Lower lobe of right lung (tissue), 2 donors: ENCODE measurements at regions not wholly inside any gene's neighbourhood (a gene's known extent, or its start where the extent isn't known, plus 50 kb on each side); places are given as distances from the start of the nearest gene placed in this dataset.
"Not testable (repeated sequence)": the region's sequence is repeated elsewhere in the genome, so short reads cannot be mapped to it uniquely, and the experiment has no call there.

Experiments
- ATAC-seq, 2 donors: fragments of 200-7000 bp; cut with Tn5 transposase; one replicate each; pipeline ENCODE4 v1.9.1; 2020 to 2022; ENCODE audit warnings: mild to moderate bottlenecking in 2 of 2, moderate library complexity in 2 of 2
- DNase-seq: peaks from one replicate; pipeline ENCODE4 v3.0.0-alpha.2; 2020
- H3K27ac ChIP-seq: fragments of 200-600 bp; one replicate; pipeline ENCODE4 v1.8.0; 2022
- H3K27me3 ChIP-seq: fragments of 200-600 bp; one replicate; pipeline ENCODE4 v1.8.0; 2022; ENCODE audit warnings: low read depth
- H3K36me3 ChIP-seq: fragments of 200-600 bp; one replicate; pipeline ENCODE4 v1.8.0; 2022; ENCODE audit warnings: mild to moderate bottlenecking
- H3K4me1 ChIP-seq: fragments of 200-600 bp; one replicate; pipeline ENCODE4 v1.8.0; 2022
- H3K4me3 ChIP-seq: fragments of 200-600 bp; one replicate; pipeline ENCODE4 v1.8.0; 2022; ENCODE audit warnings: mild to moderate bottlenecking
- H3K9me3 ChIP-seq: fragments of 200-600 bp; one replicate; pipeline ENCODE4 v1.8.0; 2022
- CTCF ChIP-seq: fragments of 200-600 bp; IDR thresholded peaks from one replicate; pipeline ENCODE4 v1.8.0; 2022; ENCODE audit warnings: antibody characterized with exemption, mild to moderate bottlenecking
- intact Hi-C: fragments of 100-400 bp; cut with DNase I; formaldehyde crosslinking; loops from one replicate; pipeline ENCODE4 v1.11.0; 2022
- donor health status: DM: no; HTN: yes; CAD: no; lungs with severe emphysema.

DNA sequence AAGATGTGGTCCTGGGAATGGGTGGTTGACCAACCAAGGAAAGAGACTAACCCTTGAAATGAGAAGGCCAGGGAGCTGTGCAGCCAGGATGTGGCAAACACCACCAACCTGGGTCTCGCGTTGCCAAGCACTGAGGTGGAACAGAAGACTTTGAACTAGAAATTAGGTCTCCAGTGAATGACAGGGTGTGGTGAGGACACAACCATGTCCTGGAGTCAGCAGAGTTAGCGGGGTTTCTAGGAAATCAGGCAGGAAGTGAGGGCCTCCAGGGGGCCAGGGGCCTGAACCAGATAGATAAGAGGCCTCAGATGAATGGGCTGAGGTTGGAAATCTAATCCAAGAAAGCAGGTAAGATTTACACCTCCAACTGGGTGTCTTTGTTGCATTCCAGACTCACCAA is 353.3 kb upstream of the ARID1B start:
- Histone ChIP-seq H3K27ac (no peak overlapping the region), H3K36me3 (no peaks in the 10 kb centered on the region), H3K4me3 (no peak overlapping the region), H3K4me1 (no peaks in the 10 kb centered on the region), H3K9me3 (no peaks in the 10 kb centered on the region), H3K27me3 (no peaks in the 10 kb centered on the region)
- no peak for DNase-seq
- TF ChIP-seq CTCF: no peak
- intact Hi-C loops: no loop called here
- ATAC-seq: no peak

DNA sequence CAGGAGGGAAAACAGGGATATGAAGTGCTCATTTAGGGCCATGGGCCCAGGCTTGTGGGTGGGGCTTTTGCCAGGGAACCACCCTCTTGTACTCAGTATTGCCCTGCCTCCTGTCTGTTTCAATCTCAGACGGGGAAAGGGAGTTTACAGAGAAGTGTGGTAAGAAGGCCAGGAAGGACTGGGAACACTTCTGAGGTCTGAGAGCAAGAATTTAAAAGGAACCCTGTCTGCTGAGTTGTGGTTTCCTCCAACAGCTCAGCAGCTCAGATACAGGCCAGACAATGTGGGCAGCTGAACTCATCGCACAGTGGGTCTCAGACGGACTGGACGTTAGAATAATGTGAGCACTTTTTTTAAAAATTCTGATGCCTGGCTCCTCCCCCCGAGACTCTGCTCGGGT is 354.1 kb upstream of the ARID1B start:
- Histone ChIP-seq H3K36me3 (no peaks in the 10 kb centered on the region), H3K4me1 (no peaks in the 10 kb centered on the region), H3K27me3 (no peaks in the 10 kb centered on the region), H3K27ac (no peak overlapping the region), H3K4me3 (no peak overlapping the region), H3K9me3 (no peaks in the 10 kb centered on the region)
- ATAC-seq: no peak
- intact Hi-C loops: no loop called here
- TF ChIP-seq CTCF: no peak
- DNase-seq: no peak

- DNase-seq (no peak), ATAC-seq (no peak)
- TF ChIP-seq CTCF: no peak
- intact Hi-C loops: no loop called here
- no peaks in the 10 kb centered on the region for H3K27me3 ChIP-seq
- no peaks in the 10 kb centered on the region for H3K36me3 ChIP-seq
- no peaks in the 10 kb centered on the region for H3K9me3 ChIP-seq
- H3K27ac ChIP-seq: no peak overlapping the region
- H3K4me3 ChIP-seq: no peak overlapping the region
- no peaks in the 10 kb centered on the region for H3K4me1 ChIP-seq
Observed at GRCh38 chr6:156421933-156422332, 355.2 kb upstream of the ARID1B start.

DNA sequence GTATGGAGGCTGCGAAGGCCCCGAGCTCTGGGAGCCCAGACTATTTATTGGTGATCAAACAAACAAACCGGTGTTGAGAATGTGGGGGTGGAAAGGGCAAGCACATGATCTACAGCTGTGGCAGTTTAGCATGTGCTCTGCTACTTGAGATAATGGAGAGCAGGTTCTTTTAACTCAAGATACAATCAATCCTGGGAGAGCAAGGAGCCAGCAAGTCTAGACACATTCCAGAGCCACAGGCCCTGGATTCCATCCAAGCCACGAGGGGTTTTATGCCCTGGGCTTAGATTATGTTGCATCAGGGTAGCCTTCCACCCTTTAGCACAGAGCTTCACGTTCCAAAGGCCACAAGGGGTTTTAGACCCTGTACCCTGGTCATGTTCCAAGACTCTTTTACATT is 355.9 kb upstream of the ARID1B start:
- intact Hi-C loops, H3K4me1 ChIP-seq, H3K4me3 ChIP-seq, H3K27ac ChIP-seq, H3K9me3 ChIP-seq, H3K27me3 ChIP-seq, ATAC-seq, DNase-seq, H3K36me3 ChIP-seq: not testable (repeated sequence)

GRCh38 chr6:156420172-156420993 is 356.8 kb upstream of the ARID1B start:
- TF ChIP-seq CTCF: no peak
- Histone ChIP-seq H3K4me3 (no peak overlapping the region), H3K27ac (no peak overlapping the region), H3K4me1 (no peaks in the 10 kb centered on the region), H3K9me3 (no peaks in the 10 kb centered on the region), H3K27me3 (no peaks in the 10 kb centered on the region), H3K36me3 (no peaks in the 10 kb centered on the region)
- ATAC-seq: no peak
- intact Hi-C loops: no loop called here
- no peak for DNase-seq

DNA sequence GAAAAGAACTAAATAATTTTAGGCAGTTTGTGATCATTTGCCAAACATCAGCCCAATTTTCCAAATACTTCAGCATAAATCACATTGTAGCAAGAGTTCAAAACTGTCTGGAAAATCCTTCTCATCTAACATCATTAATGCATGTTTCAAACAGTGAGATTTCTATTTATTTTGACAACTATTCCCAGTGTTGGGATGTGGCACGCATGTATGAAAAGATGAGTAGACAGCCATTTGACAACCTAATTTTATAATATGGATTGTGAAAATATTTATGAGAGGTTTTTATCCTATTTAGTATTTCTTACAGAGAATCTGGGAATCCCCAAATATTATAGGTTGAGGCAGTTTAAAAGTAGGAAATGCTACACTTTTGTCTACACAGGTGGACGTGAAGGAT is 357.6 kb upstream of the ARID1B start:
- ATAC-seq: no peak
- Histone ChIP-seq H3K4me1 (no peaks in the 10 kb centered on the region), H3K9me3 (no peaks in the 10 kb centered on the region), H3K4me3 (no peak overlapping the region), H3K27me3 (no peaks in the 10 kb centered on the region), H3K36me3 (no peaks in the 10 kb centered on the region), H3K27ac (no peak overlapping the region)
- DNase-seq: no peak
- TF ChIP-seq CTCF: no peak
- intact Hi-C loops: no loop called here
